ENCODE measurements at regions not wholly inside any gene's neighbourhood (a gene's known extent, or its start where the extent isn't known, plus 50 kb on each side); places are given as distances from the start of the nearest gene placed in this dataset.

GRCh38 chr5:82523633-82524032, 245.5 kb upstream of the RPS23 start:
- Histone ChIP-seq H3K4me2 (ENCODE audit: control insufficient read depth, insufficient read depth) (no peak overlapping the region), H3K27me3 (replicated peaks in 1 of 2; ENCODE audit: control insufficient read depth in 2 of 2, insufficient read depth in 2 of 2, low read length in 1 of 2) (no peaks in the 10 kb centered on the region; a peak in 1 of 4 replicates), H3K79me2 (ENCODE audit: control insufficient read depth, insufficient read depth, low read length) (no peaks in the 10 kb centered on the region), H2AFZ (ENCODE audit: control insufficient read depth, low read depth, low read length) (no peak overlapping the region), H3K9me3 (replicated peaks; ENCODE audit: control insufficient read depth, insufficient read depth, low read length) (no peaks in the 10 kb centered on the region), H3K4me1 (ENCODE audit: control insufficient read depth, insufficient read depth, low read length) (no peaks in the 10 kb centered on the region), H3K4me3 (no peak overlapping the region), H4K20me1 (ENCODE audit: control insufficient read depth, insufficient read depth) (no peaks in the 10 kb centered on the region), H3K27ac (ENCODE audit: control insufficient read depth, insufficient read depth) (no peak overlapping the region), H3K9ac (ENCODE audit: control insufficient read depth, insufficient read depth, low read length) (no peak overlapping the region), H3K36me3 (ENCODE audit: control insufficient read depth in 2 of 2, insufficient read depth in 2 of 2, low read length in 1 of 2) (no peaks in the 10 kb centered on the region)
- ATAC-seq (no peak), FAIRE-seq (no peak), DNase-seq (ENCODE audit: low read depth, low spot score) (no peak)
- ChIA-PET RAD21 (ENCODE audit: unreplicated experiment) (no interaction called here), SMC1A (ENCODE audit: uncharacterized antibody, unreplicated experiment) (no interaction called here), CTCF (no interaction called here), POLR2A (no interaction called here)
- no TSS peak for BruUV-seq (replicated peaks)
- TF ChIP-seq CEBPB (IDR thresholded peaks at IDR 0.05; ENCODE audit: borderline replicate concordance in 1 of 2, low read depth in 2 of 2, low read length in 2 of 2) (no peak), ZNF274 (IDR thresholded peaks at IDR 0.05; ENCODE audit: insufficient read depth, insufficient read length) (no peak), ASH2L (IDR thresholded peaks at IDR 0.05; ENCODE audit: borderline replicate concordance, low read depth) (no peak), EGR1 (IDR thresholded peaks at IDR 0.05; ENCODE audit: borderline replicate concordance in 1 of 2, low read depth in 2 of 2, low read length in 2 of 2) (no peak), HDAC2 (IDR thresholded peaks at IDR 0.05) (no peak), ZNF622 (IDR thresholded peaks at IDR 0.05) (no peak), CREM (IDR thresholded peaks at IDR 0.05; ENCODE audit: low read depth) (no peak), SIX5 (IDR thresholded peaks at IDR 0.05; ENCODE audit: low read depth, low read length, severe bottlenecking) (no peak), NFYB (IDR thresholded peaks at IDR 0.05; ENCODE audit: insufficient read depth, low read depth, low read length) (no peak), POLR2A (IDR thresholded peaks at IDR 0.05; ENCODE audit: low read depth, low read length) (no peak), NR2C2 (IDR thresholded peaks at IDR 0.05; ENCODE audit: borderline replicate concordance, control insufficient read depth, insufficient read length, low read depth) (no peak), BRCA1 (IDR thresholded peaks at IDR 0.05; ENCODE audit: low read depth, low read length) (no peak), RELA (IDR thresholded peaks at IDR 0.05; ENCODE audit: borderline replicate concordance, partially characterized antibody) (no peak), POU2F2 (IDR thresholded peaks at IDR 0.05; ENCODE audit: borderline replicate concordance, low read depth, low read length) (no peak), BCLAF1 (IDR thresholded peaks at IDR 0.05) (no peak), ZBTB11 (CRISPR knock-in tag; IDR thresholded peaks at IDR 0.05) (no peak)
- TF ChIP-seq, protein P1, sequence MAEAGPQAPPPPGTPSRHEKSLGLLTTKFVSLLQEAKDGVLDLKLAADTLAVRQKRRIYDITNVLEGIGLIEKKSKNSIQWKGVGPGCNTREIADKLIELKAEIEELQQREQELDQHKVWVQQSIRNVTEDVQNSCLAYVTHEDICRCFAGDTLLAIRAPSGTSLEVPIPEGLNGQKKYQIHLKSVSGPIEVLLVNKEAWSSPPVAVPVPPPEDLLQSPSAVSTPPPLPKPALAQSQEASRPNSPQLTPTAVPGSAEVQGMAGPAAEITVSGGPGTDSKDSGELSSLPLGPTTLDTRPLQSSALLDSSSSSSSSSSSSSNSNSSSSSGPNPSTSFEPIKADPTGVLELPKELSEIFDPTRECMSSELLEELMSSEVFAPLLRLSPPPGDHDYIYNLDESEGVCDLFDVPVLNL (IDR thresholded peaks at IDR 0.05; ENCODE audit: low read depth, low read length) = no peak
- TF ChIP-seq, protein P2, sequence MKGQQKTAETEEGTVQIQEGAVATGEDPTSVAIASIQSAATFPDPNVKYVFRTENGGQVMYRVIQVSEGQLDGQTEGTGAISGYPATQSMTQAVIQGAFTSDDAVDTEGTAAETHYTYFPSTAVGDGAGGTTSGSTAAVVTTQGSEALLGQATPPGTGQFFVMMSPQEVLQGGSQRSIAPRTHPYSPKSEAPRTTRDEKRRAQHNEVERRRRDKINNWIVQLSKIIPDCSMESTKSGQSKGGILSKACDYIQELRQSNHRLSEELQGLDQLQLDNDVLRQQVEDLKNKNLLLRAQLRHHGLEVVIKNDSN (IDR thresholded peaks at IDR 0.05; ENCODE audit: borderline replicate concordance, extremely low read length, insufficient read depth, low read depth, low read length) = no peak
- intact Hi-C loops (cut with micrococcal nuclease; ENCODE audit: unreplicated experiment) = no loop called here
- 3% methylated on average over 2 of the region's 2 CpGs for WGBS (ENCODE audit: insufficient coverage, insufficient replicate concordance, low lambda C conversion rate, missing lambda C conversion rate)
- in situ Hi-C loops (cut with MboI) = no loop called here

Measured in GM12878 (cell line).